ENCODE measurements at regions not wholly inside any gene's neighbourhood (a gene's known extent, or its start where the extent isn't known, plus 50 kb on each side); places are given as distances from the start of the nearest gene placed in this dataset.

GRCh38 chr19:30131722-30132291, 189.8 kb downstream of the URI1 start:
- no peak for DNase-seq (ENCODE audit: low read depth)
- H3K4me3 ChIP-seq (ENCODE audit: low read depth, low read length) = no peak overlapping the region
- no peak for TF ChIP-seq CTCF (IDR thresholded peaks at IDR 0.05; ENCODE audit: insufficient read depth, low read depth, low read length, missing control alignments)

- no peak for TF ChIP-seq CTCF (IDR thresholded peaks at IDR 0.05; ENCODE audit: insufficient read depth, low read depth, low read length, missing control alignments)
- no peak overlapping the region for H3K4me3 ChIP-seq (ENCODE audit: low read depth, low read length)
- DNase-seq (ENCODE audit: low read depth) = no peak
Observed at GRCh38 chr19:30132343-30133075, 190.5 kb downstream of the URI1 start.

GRCh38 chr19:30133803-30134202, 191.8 kb downstream of the URI1 start:
- DNase-seq (ENCODE audit: low read depth) = no peak
- no peak for TF ChIP-seq CTCF (IDR thresholded peaks at IDR 0.05; ENCODE audit: insufficient read depth, low read depth, low read length, missing control alignments)

GRCh38 chr19:30135093-30135757, 193.2 kb downstream of the URI1 start:
- no peak for DNase-seq (ENCODE audit: low read depth)
- H3K4me3 ChIP-seq (ENCODE audit: low read depth, low read length) = no peak overlapping the region
- no peak for TF ChIP-seq CTCF (IDR thresholded peaks at IDR 0.05; ENCODE audit: insufficient read depth, low read depth, low read length, missing control alignments)

More at GRCh38 chr19:30133803-30134202, 191.8 kb downstream of the URI1 start:
- no peak overlapping the region for H3K4me3 ChIP-seq (ENCODE audit: low read depth, low read length)

GRCh38 chr19:30135797-30136196, 193.8 kb downstream of the URI1 start:
- no peak overlapping the region for H3K4me3 ChIP-seq (ENCODE audit: low read depth, low read length)
- TF ChIP-seq CTCF (IDR thresholded peaks at IDR 0.05; ENCODE audit: insufficient read depth, low read depth, low read length, missing control alignments) = no peak
- DNase-seq (ENCODE audit: low read depth) = no peak

- no peak overlapping the region for H3K4me3 ChIP-seq (ENCODE audit: low read depth, low read length)
- no peak for TF ChIP-seq CTCF (IDR thresholded peaks at IDR 0.05; ENCODE audit: insufficient read depth, low read depth, low read length, missing control alignments)
- DNase-seq (ENCODE audit: low read depth) = no peak
Observed at GRCh38 chr19:30136611-30137195, 194.7 kb downstream of the URI1 start.
